ENCODE measurements at regions not wholly inside any gene's neighbourhood (a gene's known extent, or its start where the extent isn't known, plus 50 kb on each side); places are given as distances from the start of the nearest gene placed in this dataset.

DNA sequence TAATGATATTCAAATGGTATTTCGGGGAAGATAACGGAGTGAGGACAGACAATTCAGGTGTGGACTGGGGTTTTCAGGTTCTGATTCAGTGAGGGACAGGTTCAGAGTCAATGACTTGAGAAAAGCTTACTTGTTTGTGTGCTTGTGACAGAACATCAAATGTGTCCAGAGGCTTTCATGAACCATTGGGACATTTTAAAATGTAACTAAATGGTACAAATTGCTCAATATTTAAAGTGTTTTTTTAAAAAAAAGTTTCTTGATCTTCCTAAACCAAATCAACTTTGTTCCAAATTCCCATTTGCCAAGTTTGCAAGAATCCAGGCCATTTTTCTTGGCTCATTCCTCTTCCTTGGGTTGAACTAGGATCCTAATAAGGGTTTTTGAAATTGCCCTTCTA is 59.4 kb upstream of the BZW1 start:
- DNase-seq = no peak
- no peak overlapping the region for H3K4me3 ChIP-seq (ENCODE audit: low read length in 2 of 2)
- H3K9me3 ChIP-seq (ENCODE audit: control insufficient read depth in 1 of 2, low read length in 2 of 2) = no peaks in the 10 kb centered on the region
- intact Hi-C loops (cut with micrococcal nuclease) = no loop called here
- no peak overlapping the region for H3K27ac ChIP-seq (ENCODE audit: low read depth, low read length)
- H3K27ac Mint-ChIP-seq = no peak overlapping the region
- H3K36me3 Mint-ChIP-seq = no peaks in the 10 kb centered on the region
- H3K36me3 ChIP-seq (ENCODE audit: insufficient read depth, low read length) = no peaks in the 10 kb centered on the region
- H3K4me1 ChIP-seq (ENCODE audit: insufficient read depth, low read length) = no peaks in the 10 kb centered on the region
- H3K4me3 Mint-ChIP-seq = no peak overlapping the region
- POLR2A ChIA-PET (ENCODE audit: partially characterized antibody) = no interaction called here
- H3K27me3 Mint-ChIP-seq = peaks cover 9 to 29% of the 10 kb centered on the region in 2 donors
- no peaks in the 10 kb centered on the region for H3K9me3 Mint-ChIP-seq
- H3K27me3 ChIP-seq (ENCODE audit: insufficient read depth, low read length) = no peaks in the 10 kb centered on the region
- CTCF ChIA-PET (ENCODE audit: partially characterized antibody) = no interaction called here
- no peaks in the 10 kb centered on the region for H3K4me1 Mint-ChIP-seq

DNA sequence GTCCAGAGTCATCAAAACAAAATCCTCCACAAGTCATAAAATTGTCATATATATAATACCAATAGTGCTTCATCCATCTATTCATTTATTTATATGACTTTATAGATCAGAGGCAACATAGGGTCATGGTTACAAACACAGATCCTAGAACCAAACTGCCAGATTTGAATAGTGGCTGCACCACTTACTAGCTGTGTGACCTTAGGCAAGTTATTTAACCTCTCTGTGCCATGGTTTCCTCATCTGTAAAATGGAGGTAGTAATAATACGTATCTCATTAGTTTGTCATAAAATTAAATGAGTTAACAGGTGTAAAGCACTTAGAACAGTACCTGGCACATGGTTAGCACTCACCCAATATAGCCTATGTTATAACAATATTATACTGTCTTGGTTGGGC is 58.9 kb upstream of the BZW1 start:
- no peaks in the 10 kb centered on the region for H3K4me1 Mint-ChIP-seq
- Histone ChIP-seq H3K9me3 (ENCODE audit: control insufficient read depth in 1 of 2, low read length in 2 of 2) (no peaks in the 10 kb centered on the region), H3K4me1 (ENCODE audit: insufficient read depth, low read length) (no peaks in the 10 kb centered on the region), H3K27me3 (ENCODE audit: insufficient read depth, low read length) (no peaks in the 10 kb centered on the region), H3K27ac (ENCODE audit: low read depth, low read length) (no peak overlapping the region), H3K4me3 (ENCODE audit: low read length in 2 of 2) (no peak overlapping the region), H3K36me3 (ENCODE audit: insufficient read depth, low read length) (no peaks in the 10 kb centered on the region)
- peaks cover 9 to 29% of the 10 kb centered on the region in 2 donors for H3K27me3 Mint-ChIP-seq
- CTCF ChIA-PET (ENCODE audit: partially characterized antibody) = no interaction called here
- H3K9me3 Mint-ChIP-seq = no peaks in the 10 kb centered on the region
- no peak overlapping the region for H3K4me3 Mint-ChIP-seq
- POLR2A ChIA-PET (ENCODE audit: partially characterized antibody) = no interaction called here
- intact Hi-C loops (cut with micrococcal nuclease) = no loop called here
- no peak for DNase-seq
- no peaks in the 10 kb centered on the region for H3K36me3 Mint-ChIP-seq
- no peak overlapping the region for H3K27ac Mint-ChIP-seq

DNA sequence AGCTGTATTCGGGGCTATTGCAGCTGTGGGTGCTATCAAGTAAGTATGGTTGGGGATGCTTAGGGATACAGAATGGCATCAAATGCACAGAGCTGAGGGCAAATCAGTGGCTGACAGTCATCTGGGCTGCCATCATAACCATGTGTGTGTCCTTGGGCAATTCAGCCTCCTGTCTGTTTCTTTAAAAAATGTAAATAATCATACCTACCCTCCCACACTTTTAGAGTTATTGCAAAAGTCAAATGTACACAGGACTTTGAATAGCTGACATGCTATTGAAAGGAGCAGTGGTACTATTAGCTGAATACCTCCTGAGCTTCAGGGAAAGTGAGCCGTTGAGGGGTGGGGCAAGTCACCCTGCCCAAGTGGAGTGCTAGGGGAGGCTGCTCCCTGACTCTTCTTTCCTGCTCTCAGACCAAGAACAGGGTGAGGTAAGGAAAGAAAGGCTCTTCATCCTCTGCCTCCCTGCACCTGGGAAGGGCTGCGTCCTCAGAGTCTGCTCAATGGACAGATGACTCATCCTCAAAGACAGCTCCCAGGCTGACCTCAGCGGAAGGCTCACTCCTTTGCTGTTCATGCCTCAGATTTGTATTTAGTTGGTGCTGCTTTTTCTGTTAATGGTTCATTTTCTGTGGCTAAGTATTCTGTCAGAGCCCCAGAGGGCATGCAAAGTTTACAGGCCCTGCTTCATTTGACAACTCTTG is 54.9 kb upstream of the BZW1 start:
- Mint-ChIP-seq H3K27me3 (peaks cover 10 to 18% of the 10 kb centered on the region in 2 donors), H3K4me1 (no peaks in the 10 kb centered on the region), H3K36me3 (no peaks in the 10 kb centered on the region), H3K9me3 (no peaks in the 10 kb centered on the region), H3K27ac (no peak overlapping the region), H3K4me3 (no peak overlapping the region)
- Histone ChIP-seq H3K9me3 (ENCODE audit: control insufficient read depth in 1 of 2, low read length in 2 of 2) (no peaks in the 10 kb centered on the region), H3K36me3 (ENCODE audit: insufficient read depth, low read length) (no peaks in the 10 kb centered on the region), H3K27ac (ENCODE audit: low read depth, low read length) (no peak overlapping the region), H3K4me1 (ENCODE audit: insufficient read depth, low read length) (no peaks in the 10 kb centered on the region), H3K27me3 (ENCODE audit: insufficient read depth, low read length) (no peaks in the 10 kb centered on the region), H3K4me3 (ENCODE audit: low read length in 2 of 2) (no peak overlapping the region)
- intact Hi-C loops (cut with micrococcal nuclease) = no loop called here
- ChIA-PET CTCF (ENCODE audit: partially characterized antibody) (interaction anchor here (1.7 kb wide), 1 partner anchor 8 kb away, joined by 4 read pairs; no protein-coding TSS in a partner anchor), POLR2A (ENCODE audit: partially characterized antibody) (no interaction called here)
- no peak for DNase-seq

DNA sequence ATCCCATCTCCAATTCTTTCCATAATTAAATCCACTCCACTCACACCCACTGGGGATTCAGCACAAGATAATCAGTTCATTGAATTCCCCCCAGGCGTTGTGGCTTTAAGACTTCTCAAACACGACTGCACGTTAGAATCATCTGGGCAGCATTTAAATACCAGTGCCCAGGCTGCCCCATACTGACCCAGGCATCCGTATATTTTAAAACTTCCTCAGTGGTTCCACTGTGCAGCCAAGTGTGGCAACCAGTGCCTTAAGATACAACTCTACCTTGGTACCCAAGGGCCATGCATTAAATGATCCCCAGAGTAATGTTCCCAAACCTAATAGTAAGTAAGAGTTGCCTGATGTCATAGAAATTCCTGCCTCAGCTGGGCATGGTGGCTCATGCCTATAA is 54.3 kb upstream of the BZW1 start:
- Mint-ChIP-seq H3K4me1 (no peaks in the 10 kb centered on the region), H3K27ac (no peak overlapping the region), H3K36me3 (no peaks in the 10 kb centered on the region), H3K4me3 (no peak overlapping the region), H3K9me3 (no peaks in the 10 kb centered on the region), H3K27me3 (peaks cover 11 to 15% of the 10 kb centered on the region in 2 donors)
- Histone ChIP-seq H3K4me3 (ENCODE audit: low read length in 2 of 2) (no peak overlapping the region), H3K4me1 (ENCODE audit: insufficient read depth, low read length) (no peaks in the 10 kb centered on the region), H3K27ac (ENCODE audit: low read depth, low read length) (no peak overlapping the region), H3K27me3 (ENCODE audit: insufficient read depth, low read length) (no peaks in the 10 kb centered on the region), H3K9me3 (ENCODE audit: control insufficient read depth in 1 of 2, low read length in 2 of 2) (no peaks in the 10 kb centered on the region), H3K36me3 (ENCODE audit: insufficient read depth, low read length) (no peaks in the 10 kb centered on the region)
- ChIA-PET CTCF (ENCODE audit: partially characterized antibody) (interaction anchor here (1.7 kb wide), 1 partner anchor 9 kb away, joined by 4 read pairs; no protein-coding TSS in a partner anchor), POLR2A (ENCODE audit: partially characterized antibody) (no interaction called here)
- no peak for DNase-seq
- intact Hi-C loops (cut with micrococcal nuclease) = no loop called here

DNA sequence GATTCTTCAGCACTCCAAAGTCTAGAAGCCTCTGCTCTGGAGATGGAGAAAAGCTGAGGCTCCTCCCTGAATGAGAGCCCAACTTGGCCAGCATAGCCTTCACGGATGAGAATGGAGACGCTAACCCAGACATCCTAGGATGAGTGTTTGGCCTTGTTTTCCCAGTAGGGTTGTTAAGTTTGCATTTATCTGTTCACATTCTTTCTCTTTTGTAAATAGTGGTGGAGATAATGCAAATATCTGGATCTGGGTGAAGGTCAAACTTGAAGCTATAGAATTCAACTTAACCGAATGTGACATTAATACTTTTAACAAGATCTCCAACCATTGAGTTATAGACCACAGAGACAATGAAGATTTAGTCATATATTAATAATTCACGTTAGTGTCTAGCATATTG is 53.4 kb upstream of the BZW1 start:
- Histone ChIP-seq H3K9me3 (ENCODE audit: control insufficient read depth in 1 of 2, low read length in 2 of 2) (no peaks in the 10 kb centered on the region), H3K4me1 (ENCODE audit: insufficient read depth, low read length) (no peaks in the 10 kb centered on the region), H3K4me3 (ENCODE audit: low read length in 2 of 2) (no peak overlapping the region), H3K27me3 (ENCODE audit: insufficient read depth, low read length) (no peaks in the 10 kb centered on the region), H3K36me3 (ENCODE audit: insufficient read depth, low read length) (no peaks in the 10 kb centered on the region), H3K27ac (ENCODE audit: low read depth, low read length) (no peak overlapping the region)
- Mint-ChIP-seq H3K36me3 (no peaks in the 10 kb centered on the region), H3K27me3 (peaks cover 10 to 15% of the 10 kb centered on the region in 2 donors), H3K4me1 (no peaks in the 10 kb centered on the region), H3K4me3 (no peak overlapping the region), H3K27ac (no peak overlapping the region), H3K9me3 (no peaks in the 10 kb centered on the region)
- ChIA-PET POLR2A (ENCODE audit: partially characterized antibody) (no interaction called here), CTCF (ENCODE audit: partially characterized antibody) (interaction anchor here (0.8 kb wide), 1 partner anchor 9 kb away, joined by 3 read pairs; no protein-coding TSS in a partner anchor)
- intact Hi-C loops (cut with micrococcal nuclease) = no loop called here
- DNase-seq = no peak

DNA sequence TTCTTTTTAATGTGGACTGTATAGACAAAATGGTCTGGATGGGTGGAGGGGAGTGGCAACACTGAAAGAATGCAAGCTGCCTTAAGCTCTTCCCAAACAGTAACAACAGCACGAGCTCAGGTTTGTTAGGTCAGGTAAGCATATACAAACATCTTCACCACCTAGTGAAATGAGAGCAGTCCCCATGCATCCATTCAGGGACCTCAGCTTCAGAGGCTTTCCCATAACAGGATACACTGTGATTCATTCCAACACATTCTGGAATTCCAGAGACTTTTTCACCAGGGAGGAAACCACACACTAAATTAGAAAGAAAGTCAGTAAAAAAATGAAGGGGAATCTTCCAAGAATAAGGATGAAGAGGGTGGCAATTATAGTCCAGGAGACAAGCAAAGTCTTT is 50.4 kb upstream of the BZW1 start:
- Histone ChIP-seq H3K27me3 (ENCODE audit: insufficient read depth, low read length) (no peaks in the 10 kb centered on the region), H3K27ac (ENCODE audit: low read depth, low read length) (no peak overlapping the region), H3K9me3 (ENCODE audit: control insufficient read depth in 1 of 2, low read length in 2 of 2) (no peaks in the 10 kb centered on the region), H3K36me3 (ENCODE audit: insufficient read depth, low read length) (no peaks in the 10 kb centered on the region), H3K4me3 (ENCODE audit: low read length in 2 of 2) (no peak overlapping the region), H3K4me1 (ENCODE audit: insufficient read depth, low read length) (no peaks in the 10 kb centered on the region)
- H3K27ac Mint-ChIP-seq = no peak overlapping the region
- ChIA-PET CTCF (ENCODE audit: partially characterized antibody) (no interaction called here), POLR2A (ENCODE audit: partially characterized antibody) (no interaction called here)
- H3K27me3 Mint-ChIP-seq = peaks cover 5 to 10% of the 10 kb centered on the region in 2 donors
- H3K36me3 Mint-ChIP-seq = no peaks in the 10 kb centered on the region
- no peaks in the 10 kb centered on the region for H3K9me3 Mint-ChIP-seq
- H3K4me1 Mint-ChIP-seq = peaks cover 0 to 5% (median under 1%) of the 10 kb centered on the region in 4 donors
- intact Hi-C loops (cut with micrococcal nuclease) = no loop called here
- no peak overlapping the region for H3K4me3 Mint-ChIP-seq
- DNase-seq = no peak

Measured in CD4-positive, alpha-beta memory T cell (primary cell).